SU-DHL-6 (cell line): ENCODE measurements at regions not wholly inside any gene's neighbourhood (a gene's known extent, or its start where the extent isn't known, plus 50 kb on each side); places are given as distances from the start of the nearest gene placed in this dataset.

Experiments
- CTCF ChIP-seq: fragments of 200-600 bp; sonication (generic); IDR thresholded peaks from one replicate; pipeline ENCODE4 v1.5.1; 2017; ENCODE audit warnings: antibody characterized with exemption, mild to moderate bottlenecking, low read length, moderate library complexity; ENCODE audit not compliant: insufficient read depth, poor library complexity, severe bottlenecking
- EZH2phosphoT487 ChIP-seq: fragments of 200-600 bp; sonication (generic), shearing (Covaris generic); conservative IDR thresholded peaks from 2 replicates; pipeline ENCODE4 v1.6.1; 2018; ENCODE audit warnings: mild to moderate bottlenecking, antibody characterized with exemption, low read length, moderate library complexity, mixed read lengths

GRCh38 chr10:128993443-128993842, 473.6 kb upstream of the MGMT start:
- TF ChIP-seq CTCF = no peak
- TF ChIP-seq EZH2phosphoT487 = no peak
